Kidney epithelial cell (primary cell): ENCODE measurements at regions not wholly inside any gene's neighbourhood (a gene's known extent, or its start where the extent isn't known, plus 50 kb on each side); places are given as distances from the start of the nearest gene placed in this dataset.

Experiments
- DNase-seq: peaks from one replicate; pipeline ENCODE4 v3.0.0-alpha.2; 2010; ENCODE audit warnings: low read depth
- H3K27me3 ChIP-seq: 2 replicates; pipeline ENCODE4 v1.6.0; 2011; ENCODE audit warnings: low read length; ENCODE audit not compliant: control insufficient read depth, insufficient read depth
- H3K36me3 ChIP-seq: 2 replicates; pipeline ENCODE4 v1.5.1; 2011; ENCODE audit warnings: low read length; ENCODE audit not compliant: control insufficient read depth, insufficient read depth
- H3K4me3 ChIP-seq: 2 replicates; pipeline ENCODE4 v1.5.1; 2011; ENCODE audit warnings: low read depth, mild to moderate bottlenecking, control low read depth, low read length
- TF ChIP-seq, protein P1 (sequence below): IDR thresholded peaks from 2 replicates; pipeline ENCODE4 v1.5.1; 2011; ENCODE audit warnings: mild to moderate bottlenecking, moderate library complexity, low read length, control low read depth, inconsistent platforms; ENCODE audit not compliant: insufficient read depth, poor library complexity, severe bottlenecking

DNA sequence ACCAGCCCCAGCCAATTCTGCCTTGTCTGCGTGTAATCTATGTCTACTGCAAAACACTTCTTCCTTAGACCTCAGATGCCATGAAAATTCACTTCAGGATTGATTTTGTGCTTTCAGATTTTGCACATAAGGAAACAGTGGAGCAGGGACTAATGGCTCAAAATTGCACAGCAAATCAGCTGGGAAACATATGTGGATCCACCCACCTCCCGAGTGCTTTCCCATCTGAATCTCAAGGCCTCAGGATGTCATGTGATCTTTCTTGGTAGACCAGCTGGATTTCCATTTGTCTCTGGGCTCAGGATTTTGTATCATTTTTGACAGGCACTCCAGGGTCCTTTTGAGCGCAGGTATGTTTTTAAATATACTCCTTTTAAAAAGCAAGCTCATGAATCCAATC lies 158.6 kb downstream of the MIS18A start:
- H3K4me3 ChIP-seq = no peak overlapping the region
- no peak for DNase-seq
- H3K36me3 ChIP-seq = no peaks in the 10 kb centered on the region
- TF ChIP-seq, protein P1, sequence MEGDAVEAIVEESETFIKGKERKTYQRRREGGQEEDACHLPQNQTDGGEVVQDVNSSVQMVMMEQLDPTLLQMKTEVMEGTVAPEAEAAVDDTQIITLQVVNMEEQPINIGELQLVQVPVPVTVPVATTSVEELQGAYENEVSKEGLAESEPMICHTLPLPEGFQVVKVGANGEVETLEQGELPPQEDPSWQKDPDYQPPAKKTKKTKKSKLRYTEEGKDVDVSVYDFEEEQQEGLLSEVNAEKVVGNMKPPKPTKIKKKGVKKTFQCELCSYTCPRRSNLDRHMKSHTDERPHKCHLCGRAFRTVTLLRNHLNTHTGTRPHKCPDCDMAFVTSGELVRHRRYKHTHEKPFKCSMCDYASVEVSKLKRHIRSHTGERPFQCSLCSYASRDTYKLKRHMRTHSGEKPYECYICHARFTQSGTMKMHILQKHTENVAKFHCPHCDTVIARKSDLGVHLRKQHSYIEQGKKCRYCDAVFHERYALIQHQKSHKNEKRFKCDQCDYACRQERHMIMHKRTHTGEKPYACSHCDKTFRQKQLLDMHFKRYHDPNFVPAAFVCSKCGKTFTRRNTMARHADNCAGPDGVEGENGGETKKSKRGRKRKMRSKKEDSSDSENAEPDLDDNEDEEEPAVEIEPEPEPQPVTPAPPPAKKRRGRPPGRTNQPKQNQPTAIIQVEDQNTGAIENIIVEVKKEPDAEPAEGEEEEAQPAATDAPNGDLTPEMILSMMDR = no peak
- H3K27me3 ChIP-seq = no peaks in the 10 kb centered on the region

GRCh38 chr21:32119811-32120210 lies 159.0 kb downstream of the MIS18A start:
- TF ChIP-seq, protein P1 = no peak
- DNase-seq = no peak
- Histone ChIP-seq H3K27me3 (no peaks in the 10 kb centered on the region), H3K4me3 (no peak overlapping the region), H3K36me3 (no peaks in the 10 kb centered on the region)

GRCh38 chr21:32119389-32119788 lies 159.5 kb downstream of the MIS18A start:
- no peak overlapping the region for H3K4me3 ChIP-seq
- no peaks in the 10 kb centered on the region for H3K27me3 ChIP-seq
- H3K36me3 ChIP-seq = no peaks in the 10 kb centered on the region
- TF ChIP-seq, protein P1 = no peak
- no peak for DNase-seq

GRCh38 chr21:32114419-32115035 lies 164.3 kb downstream of the MIS18A start:
- Histone ChIP-seq H3K4me3 (no peak overlapping the region), H3K27me3 (no peaks in the 10 kb centered on the region), H3K36me3 (no peaks in the 10 kb centered on the region)
- TF ChIP-seq, protein P1 = no peak
- DNase-seq = no peak

DNA sequence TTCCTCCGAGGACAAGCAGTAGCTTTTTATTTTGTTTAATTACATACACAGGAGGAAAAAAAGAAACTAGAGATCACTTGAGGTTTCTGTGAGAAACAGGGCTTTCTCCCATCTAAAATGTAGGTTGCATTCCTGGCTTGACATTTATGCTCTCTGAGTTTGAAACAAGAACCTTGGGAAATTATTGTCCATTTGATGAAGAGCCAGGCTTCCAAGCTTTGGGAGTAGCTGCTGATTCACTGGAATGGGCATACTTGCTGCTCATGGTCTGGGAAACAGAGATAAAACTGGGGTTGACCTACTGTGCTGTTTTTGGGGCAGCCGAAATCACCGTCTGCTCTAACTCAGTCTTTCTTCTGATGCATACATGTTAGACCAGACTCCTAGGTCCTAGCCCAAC lies 165.4 kb downstream of the MIS18A start:
- no peak overlapping the region for H3K4me3 ChIP-seq
- DNase-seq = no peak
- no peaks in the 10 kb centered on the region for H3K36me3 ChIP-seq
- TF ChIP-seq, protein P1 = no peak
- no peaks in the 10 kb centered on the region for H3K27me3 ChIP-seq

DNA sequence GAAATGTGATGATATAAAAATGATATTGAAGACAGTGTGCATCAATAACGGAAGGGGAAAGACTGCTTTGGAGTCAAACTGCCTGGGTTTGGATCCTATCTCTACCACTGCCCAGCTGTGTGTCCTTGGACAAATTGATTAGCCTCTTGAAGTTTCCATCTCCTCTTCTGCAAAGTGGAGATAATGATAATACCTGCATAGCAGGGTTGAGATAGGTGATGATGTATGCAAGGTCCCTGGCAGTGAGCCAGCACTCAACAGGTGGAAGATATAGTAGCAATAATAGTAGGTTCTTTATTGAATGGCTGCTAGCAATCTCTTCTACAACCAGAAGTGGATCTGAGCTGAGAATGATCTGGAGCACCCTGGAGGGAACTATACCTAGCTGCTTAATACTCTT lies 166.7 kb downstream of the MIS18A start:
- TF ChIP-seq, protein P1 = no peak
- no peak for DNase-seq
- Histone ChIP-seq H3K27me3 (no peaks in the 10 kb centered on the region), H3K36me3 (no peaks in the 10 kb centered on the region), H3K4me3 (no peak overlapping the region)
